SK-N-SH (cell line): ENCODE measurements at regions not wholly inside any gene's neighbourhood (a gene's known extent, or its start where the extent isn't known, plus 50 kb on each side); places are given as distances from the start of the nearest gene placed in this dataset.

Experiments
- CTCF ChIA-PET: fragments of 300-600, 350-600 bp; formaldehyde crosslinking; extraction: SDS; loops from one replicate; lab custom pipeline; 2021; lab: Yijun Ruan, JAX
- POLR2A ChIA-PET: fragments of 350-600 bp; sonication (Branson Sonifier 250); formaldehyde crosslinking; extraction: SDS; loops from one replicate; lab custom pipeline; 2020; ENCODE audit warnings: antibody characterized with exemption, inconsistent platforms; lab: Yijun Ruan, JAX
- DNase-seq: peaks from one replicate; pipeline ENCODE4 v3.0.0; 2012
- H2AFZ ChIP-seq: fragments of 200-600 bp; sonication (generic); 2 replicates; pipeline ENCODE4 v1.8.1; 2016; ENCODE audit warnings: antibody characterized with exemption, mild to moderate bottlenecking, low read depth
- H3F3A ChIP-seq: fragments of 200-600 bp; sonication (generic); replicated peaks from 2 replicates; pipeline ENCODE3; 2016; ENCODE audit warnings: antibody characterized with exemption, mild to moderate bottlenecking; ENCODE audit not compliant: insufficient read depth
- H3K27ac ChIP-seq, 2 experiments: fragments of 200-500 bp in 1 of 2; fragments of 200-600 bp in 1 of 2; sonication (Bioruptor generic) in 1 of 2; sonication (generic), shearing (Covaris generic) in 1 of 2; 2 replicates each; pipeline versions ENCODE4 v1.5.1 to v1.6.1; 2014 to 2016; ENCODE audit warnings: low read depth in 2 of 2, inconsistent platforms in 1 of 2, low read length in 1 of 2, mild to moderate bottlenecking in 1 of 2, mixed read lengths in 1 of 2
- H3K27me3 ChIP-seq: fragments of 200-600 bp; sonication (generic), shearing (Covaris generic); 2 replicates; pipeline ENCODE4 v1.6.1; 2016; ENCODE audit warnings: mixed run types; ENCODE audit not compliant: insufficient read depth
- H3K36me3 ChIP-seq, 2 experiments: fragments of 200-500 bp in 1 of 2; fragments of 200-600 bp in 1 of 2; sonication (Bioruptor generic) in 1 of 2; sonication (generic) in 1 of 2; replicated peaks in 1 of 2; 2 replicates each; pipeline versions ENCODE3 to v1.5.1; 2014 to 2016; ENCODE audit warnings: low read length in 1 of 2, mild to moderate bottlenecking in 1 of 2; ENCODE audit not compliant: insufficient read depth in 2 of 2, control insufficient read depth in 1 of 2
- H3K4me1 ChIP-seq, 2 experiments: fragments of 200-500 bp in 1 of 2; fragments of 200-600 bp in 1 of 2; sonication (Bioruptor generic) in 1 of 2; sonication (generic), shearing (Covaris generic) in 1 of 2; 2 replicates each; pipeline versions ENCODE4 v1.5.1 to v1.6.1; 2014 to 2016; ENCODE audit warnings: low read depth in 1 of 2, low read length in 1 of 2, mixed run types in 1 of 2; ENCODE audit not compliant: insufficient read depth in 2 of 2, control insufficient read depth in 1 of 2
- H3K4me2 ChIP-seq: fragments of 200-600 bp; sonication (generic), shearing (Covaris generic); 2 replicates; pipeline ENCODE4 v1.6.1; 2017; ENCODE audit warnings: mixed run types
- H3K4me3 ChIP-seq, 2 experiments: fragments of 200-500 bp in 1 of 2; fragments of 200-600 bp in 1 of 2; sonication (Bioruptor generic) in 1 of 2; sonication (generic), shearing (Covaris generic) in 1 of 2; 2 replicates each; pipeline versions ENCODE4 v1.5.1 to v1.8.1; 2014 to 2016; ENCODE audit warnings: low read depth in 2 of 2, inconsistent platforms in 1 of 2, low read length in 1 of 2, mild to moderate bottlenecking in 1 of 2, mixed read lengths in 1 of 2, moderate library complexity in 1 of 2
- H3K79me2 ChIP-seq: fragments of 200-600 bp; sonication (generic); 2 replicates; pipeline ENCODE4 v1.8.1; 2017; ENCODE audit warnings: mild to moderate bottlenecking; ENCODE audit not compliant: insufficient read depth
- H3K9ac ChIP-seq: fragments of 200-600 bp; sonication (generic); 2 replicates; pipeline ENCODE4 v1.6.1; 2017; ENCODE audit warnings: mixed run types
- H3K9me2 ChIP-seq: fragments of 200-600 bp; sonication (generic); 2 replicates; pipeline ENCODE4 v1.6.1; 2017; ENCODE audit warnings: mixed run types
- H3K9me3 ChIP-seq: fragments of 200-600 bp; sonication (generic); 2 replicates; pipeline ENCODE4 v1.6.1; 2017; ENCODE audit warnings: mixed run types, mild to moderate bottlenecking, moderate library complexity
- H4K20me1 ChIP-seq: fragments of 200-600 bp; sonication (generic); 2 replicates; pipeline ENCODE4 v1.6.1; 2017; ENCODE audit warnings: mild to moderate bottlenecking, mixed run types; ENCODE audit not compliant: insufficient read depth
- ELF1 ChIP-seq: IDR thresholded peaks from 2 replicates; pipeline ENCODE4 v1.4.0; 2012
- FOXJ3 ChIP-seq: sonication (generic); formaldehyde crosslinking; IDR thresholded peaks from 2 replicates; pipeline ENCODE4 v1.5.1; 2020; ENCODE audit warnings: mild to moderate bottlenecking, missing genetic modification reagents
- MXI1 ChIP-seq: IDR thresholded peaks from 2 replicates; pipeline ENCODE4 v1.6.1; 2012; ENCODE audit warnings: mild to moderate bottlenecking, low read depth, low read length, improper control_type of control experiment
- NRF1 ChIP-seq: IDR thresholded peaks from 2 replicates; pipeline ENCODE4 v1.6.1; 2012; ENCODE audit warnings: low read depth, mild to moderate bottlenecking, low read length
- RFX5 ChIP-seq: IDR thresholded peaks from 2 replicates; pipeline ENCODE4 v1.6.1; 2012; ENCODE audit warnings: mild to moderate bottlenecking, improper control_type of control experiment, low read length
- SIN3A ChIP-seq: IDR thresholded peaks from 2 replicates; pipeline ENCODE4 v1.6.1; 2012; ENCODE audit warnings: low read depth, mild to moderate bottlenecking, low read length, moderate library complexity, borderline replicate concordance
- TEAD4 ChIP-seq: IDR thresholded peaks from 2 replicates; pipeline ENCODE4 v1.4.0; 2012; ENCODE audit warnings: mild to moderate bottlenecking, borderline replicate concordance; ENCODE audit not compliant: insufficient read depth
- USF1 ChIP-seq: IDR thresholded peaks from 2 replicates; pipeline ENCODE4 v1.4.0; 2012; ENCODE audit warnings: low read depth, borderline replicate concordance
- WGBS: methylation state at CpG from one replicate; pipeline ENCODE4 v1.1.6; 2017; ENCODE audit warnings: low lambda C conversion rate; 5-methylcytosine and 5-hydroxymethylcytosine counted together

GRCh38 chr5:5787373-5787772, 364.9 kb downstream of the ICE1 start:
- no peaks in the 10 kb centered on the region for H3K9me3 ChIP-seq
- H2AFZ ChIP-seq = no peak overlapping the region
- H3K36me3 ChIP-seq = no peaks in the 10 kb centered on the region
- H3K9me2 ChIP-seq = no peaks in the 10 kb centered on the region
- H3K4me1 ChIP-seq = no peaks in the 10 kb centered on the region
- no peak for DNase-seq
- no peaks in the 10 kb centered on the region for H3K79me2 ChIP-seq
- H3K27ac ChIP-seq = no peak overlapping the region
- no peaks in the 10 kb centered on the region for H3F3A ChIP-seq
- H3K27me3 ChIP-seq = no peaks in the 10 kb centered on the region
- ChIA-PET CTCF (no interaction called here), POLR2A (no interaction called here)
- H3K4me2 ChIP-seq = no peak overlapping the region
- 28% methylated on average over 2 of the region's 2 CpGs for WGBS
- TF ChIP-seq FOXJ3 (CRISPR knock-in tag) (no peak), NRF1 (no peak)
- H3K9ac ChIP-seq = no peak overlapping the region
- no peaks in the 10 kb centered on the region for H4K20me1 ChIP-seq
- H3K4me3 ChIP-seq = no peak overlapping the region

- Histone ChIP-seq H2AFZ (no peak overlapping the region), H3K27me3 (no peaks in the 10 kb centered on the region), H3K36me3 (no peaks in the 10 kb centered on the region), H4K20me1 (no peaks in the 10 kb centered on the region), H3K4me2 (no peak overlapping the region), H3K9ac (no peak overlapping the region), H3K4me3 (no peak overlapping the region), H3K27ac (no peak overlapping the region; a peak in 1 of 4 replicates), H3K79me2 (no peaks in the 10 kb centered on the region), H3F3A (no peaks in the 10 kb centered on the region), H3K9me2 (no peaks in the 10 kb centered on the region)
- POLR2A ChIA-PET = no interaction called here
- 49% methylated on average over 5 of the region's 5 CpGs for WGBS
- TF ChIP-seq RFX5 = no peak
- no peak for TF ChIP-seq TEAD4
- TF ChIP-seq MXI1 = no peak
- no peak for TF ChIP-seq USF1
- no peak for TF ChIP-seq ELF1
- no peak for TF ChIP-seq SIN3A
- TF ChIP-seq, all 33 proteins: peak for 0
- no peak for DNase-seq
- Histone ChIP-seq H3K4me1 (no peaks in the 10 kb centered on the region), H3K9me3 (no peaks in the 10 kb centered on the region)
- CTCF ChIA-PET = no interaction called here
Measured at GRCh38 chr5:5784101-5784500, 361.6 kb downstream of the ICE1 start.

- 38% methylated on average over 2 of the region's 2 CpGs for WGBS
- H4K20me1 ChIP-seq = no peaks in the 10 kb centered on the region
- no peak for DNase-seq
- H3K27ac ChIP-seq = no peak overlapping the region
- no peaks in the 10 kb centered on the region for H3K9me3 ChIP-seq
- no peak overlapping the region for H2AFZ ChIP-seq
- H3K4me2 ChIP-seq = no peak overlapping the region
- no peaks in the 10 kb centered on the region for H3K36me3 ChIP-seq
- ChIA-PET CTCF (no interaction called here), POLR2A (no interaction called here)
- H3K4me3 ChIP-seq = no peak overlapping the region
- H3K79me2 ChIP-seq = no peaks in the 10 kb centered on the region
- no peak overlapping the region for H3K9ac ChIP-seq
- H3F3A ChIP-seq = no peaks in the 10 kb centered on the region
- no peaks in the 10 kb centered on the region for H3K27me3 ChIP-seq
- H3K9me2 ChIP-seq = no peaks in the 10 kb centered on the region
- TF ChIP-seq FOXJ3 (CRISPR knock-in tag) = no peak
- H3K4me1 ChIP-seq = no peaks in the 10 kb centered on the region
Measured at GRCh38 chr5:5783021-5783420, 360.5 kb downstream of the ICE1 start.
